ENCODE measurements at regions not wholly inside any gene's neighbourhood (a gene's known extent, or its start where the extent isn't known, plus 50 kb on each side); places are given as distances from the start of the nearest gene placed in this dataset.

DNA sequence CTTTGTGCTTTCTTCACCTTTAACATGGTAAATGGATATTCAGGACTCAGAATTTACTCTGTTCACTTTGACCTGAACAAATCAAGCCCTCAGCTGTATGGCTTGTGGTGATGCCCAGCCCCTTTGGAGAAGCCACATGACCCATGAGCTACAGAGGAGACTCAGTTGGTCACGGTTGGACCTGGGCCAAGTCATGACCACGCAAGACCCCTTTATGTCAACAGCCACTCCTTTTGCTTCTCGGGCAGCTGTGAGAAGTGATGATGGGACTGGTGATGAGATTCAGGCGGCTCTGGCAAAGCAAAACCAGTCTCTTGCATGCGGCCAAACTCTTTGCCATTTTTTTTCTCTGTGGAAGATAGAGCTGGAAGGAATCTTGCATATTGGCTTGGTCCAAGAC is 96.5 kb upstream of the AJAP1 start:
- TF ChIP-seq POLR2A (IDR thresholded peaks at IDR 0.05) (no peak), CTCF (IDR thresholded peaks at IDR 0.05) (no peak)

Measured in thyroid gland (tissue), 4 donors.